ENCODE measurements at regions not wholly inside any gene's neighbourhood (a gene's known extent, or its start where the extent isn't known, plus 50 kb on each side); places are given as distances from the start of the nearest gene placed in this dataset.

DNA sequence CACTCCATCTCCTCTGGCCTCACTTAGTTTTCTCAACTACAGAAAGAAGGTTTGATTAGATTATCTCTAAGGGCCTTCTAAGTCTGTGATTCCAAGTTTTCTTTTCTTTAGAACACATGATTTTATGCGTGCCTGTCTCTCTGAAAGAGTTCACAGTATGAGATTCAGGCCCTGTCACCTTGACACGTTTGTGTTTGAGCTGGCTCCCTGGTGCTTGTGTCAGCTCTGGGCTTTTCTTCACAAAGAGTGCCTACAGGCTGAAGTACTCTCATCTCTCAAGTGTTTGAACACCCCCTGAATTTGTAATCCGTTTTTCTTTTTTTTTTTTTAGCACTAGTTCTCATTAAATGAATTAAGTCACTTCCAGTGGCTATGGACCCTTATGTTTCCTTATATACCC lies 306.9 kb upstream of the C9orf72 start:
- no peak for DNase-seq (ENCODE audit: low read depth)

DNA sequence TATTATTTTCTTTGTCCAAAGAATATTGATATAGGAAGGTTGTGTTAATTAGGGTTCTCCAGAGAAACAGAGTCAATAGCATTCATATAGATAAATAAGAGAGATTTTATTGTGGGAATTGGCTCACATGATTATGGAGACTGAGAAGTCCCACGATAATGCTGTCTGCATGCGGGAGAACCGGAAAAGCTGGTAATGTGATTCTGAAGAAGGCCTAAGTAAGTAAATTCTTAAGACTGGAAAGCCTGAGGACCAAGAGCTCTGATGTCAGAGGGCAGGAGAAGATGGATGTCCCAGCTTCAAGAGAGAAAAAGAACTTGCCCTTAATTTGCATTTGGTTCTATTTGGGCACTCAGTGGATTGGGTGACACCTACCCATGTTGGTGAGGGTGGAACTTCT lies 307.4 kb upstream of the C9orf72 start:
- DNase-seq (ENCODE audit: low read depth): no peak

DNA sequence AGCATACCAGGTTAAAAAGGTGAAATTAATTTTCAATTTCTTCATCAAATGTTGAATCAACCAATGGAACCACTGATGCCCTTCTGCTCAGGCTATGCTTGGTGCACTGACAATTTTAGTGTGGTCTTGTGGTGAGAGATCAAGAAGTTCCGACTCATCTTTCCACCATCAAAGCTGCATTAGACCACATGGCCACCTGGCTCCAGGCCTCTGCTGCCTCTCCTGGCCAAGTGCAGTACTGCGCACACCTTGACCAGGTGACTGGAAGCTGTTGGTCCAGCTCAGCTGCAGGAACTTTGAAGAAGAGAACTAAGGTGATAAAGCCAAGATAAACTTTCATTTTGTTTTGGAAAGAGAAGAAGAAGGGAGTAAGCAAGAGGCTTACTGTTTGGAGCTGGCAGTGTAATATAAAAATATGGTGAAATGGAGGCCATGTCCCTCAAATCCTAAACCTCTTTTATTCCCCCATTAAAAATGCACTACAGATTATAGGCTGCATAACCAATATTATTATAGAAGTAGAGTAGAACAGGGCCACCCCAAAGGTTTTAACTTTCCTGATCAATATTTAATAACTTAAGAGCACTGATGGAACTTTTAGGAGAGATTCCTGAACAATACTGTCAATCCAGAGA lies 315.5 kb upstream of the C9orf72 start:
- no peak for DNase-seq (ENCODE audit: low read depth)

DNA sequence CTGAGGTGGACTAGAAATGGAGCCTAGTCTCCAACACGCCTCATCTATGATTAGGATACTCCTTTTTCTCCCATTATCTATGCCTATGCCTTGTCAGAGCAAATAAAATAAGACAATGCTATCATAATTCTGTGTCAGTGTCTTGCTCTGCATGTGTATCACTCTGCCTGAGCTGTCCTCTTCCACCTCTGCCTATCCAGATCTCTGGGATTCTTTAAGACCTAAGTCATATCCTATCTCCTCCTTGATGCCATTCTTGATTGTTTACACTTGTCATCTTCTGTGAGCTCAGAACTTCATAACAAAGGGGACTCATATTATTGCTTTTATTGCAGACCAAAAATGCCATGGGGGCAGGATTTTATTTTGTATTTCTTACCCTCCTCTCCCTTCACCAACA lies 351.2 kb upstream of the C9orf72 start:
- DNase-seq (ENCODE audit: low read depth): no peak

DNA sequence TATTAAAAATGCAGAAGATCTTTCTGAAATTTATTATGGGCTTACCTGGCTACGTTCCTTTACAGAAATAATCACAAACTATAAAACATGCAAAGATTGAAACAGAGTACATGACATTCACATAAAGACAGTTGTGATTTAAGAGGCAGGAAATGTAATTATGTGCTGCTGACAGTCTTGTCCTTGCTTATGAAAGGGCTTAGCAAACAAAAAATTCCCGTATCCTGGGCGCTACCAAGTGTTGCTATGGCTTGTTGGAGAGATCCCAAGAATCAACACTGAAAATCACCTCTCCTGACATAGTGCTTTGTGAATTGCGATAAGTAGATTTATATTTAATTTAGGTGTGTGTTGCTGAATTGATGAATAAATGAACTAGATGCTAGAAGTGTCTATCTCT lies 352.5 kb upstream of the C9orf72 start:
- DNase-seq (ENCODE audit: low read depth): no peak

DNA sequence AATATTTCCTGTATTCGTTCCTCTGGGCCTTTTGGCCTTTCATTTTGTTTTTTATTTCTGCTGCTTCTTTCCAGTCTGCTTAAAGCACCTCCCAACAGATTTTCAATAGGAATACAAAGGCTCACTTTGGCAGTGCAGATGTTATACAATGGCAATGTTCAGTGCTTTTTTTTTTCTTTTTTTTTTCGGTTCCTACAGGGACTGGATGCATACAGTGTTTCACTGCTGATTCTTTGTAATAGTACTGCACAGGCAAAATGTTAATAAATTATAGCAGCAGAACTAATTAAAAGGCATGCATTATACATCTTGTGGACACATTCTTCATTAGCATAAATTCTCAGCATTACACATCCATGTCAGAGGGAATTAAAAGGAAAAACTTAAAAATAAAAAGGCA lies 356.6 kb upstream of the C9orf72 start:
- no peak for DNase-seq (ENCODE audit: low read depth)

DNA sequence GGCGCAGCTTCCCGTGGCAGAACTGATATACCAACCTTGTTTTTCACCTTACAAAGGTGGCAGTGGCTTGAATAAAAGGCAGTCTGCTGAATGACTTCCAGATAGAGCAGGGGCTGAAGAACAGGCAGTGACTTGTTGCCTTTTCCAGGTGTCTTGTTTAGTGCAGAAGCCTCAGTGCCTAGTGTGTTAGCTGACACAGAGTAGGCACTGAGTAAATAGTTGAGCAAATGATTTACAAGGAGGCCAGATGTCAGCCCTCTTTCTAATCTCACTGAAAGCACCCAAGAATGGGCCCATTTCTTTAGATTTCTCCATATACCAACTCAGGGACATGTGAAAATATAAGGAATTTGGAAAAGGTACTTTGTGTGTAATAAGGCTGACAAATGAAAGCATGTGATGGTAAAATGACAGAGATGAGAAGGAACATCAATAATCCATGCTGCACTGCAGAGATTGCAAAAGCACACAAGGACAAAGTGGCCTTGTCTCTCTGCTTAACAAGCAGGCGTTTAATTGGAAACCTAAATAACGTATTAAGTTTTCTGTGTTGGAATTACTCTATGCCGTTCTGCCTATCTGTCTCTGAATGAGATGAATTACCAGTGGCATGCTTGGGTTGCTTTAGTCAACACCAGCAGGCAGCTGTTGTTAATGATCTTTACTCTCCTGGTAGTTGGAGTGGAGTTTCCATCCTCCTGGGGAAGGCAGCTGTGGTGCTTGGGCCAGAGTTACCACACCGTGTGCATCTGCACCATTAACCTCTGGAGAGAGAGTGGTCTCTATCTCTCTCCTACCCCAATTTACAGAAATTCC lies 360.1 kb upstream of the C9orf72 start:
- DNase-seq (ENCODE audit: low read depth): no peak

DNA sequence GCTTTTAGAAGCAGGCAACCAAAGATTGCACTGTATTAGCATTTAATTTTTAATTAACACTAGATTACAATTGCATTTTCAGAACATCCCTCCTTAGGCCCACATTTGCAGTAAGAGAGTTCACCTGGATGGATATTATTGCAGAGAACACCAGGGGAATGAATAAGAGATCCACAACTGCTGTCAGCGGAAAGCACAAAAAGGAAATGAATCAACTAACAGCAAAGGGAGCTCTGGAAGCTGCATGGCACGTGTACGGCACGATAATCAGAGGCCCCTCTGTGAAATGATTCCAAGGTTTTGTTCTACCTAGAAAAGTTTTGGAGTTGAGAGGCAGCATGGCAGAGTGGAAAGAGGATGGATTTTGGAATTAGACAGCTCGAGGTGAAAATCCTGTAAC lies 361.2 kb upstream of the C9orf72 start:
- no peak for DNase-seq (ENCODE audit: low read depth)

DNA sequence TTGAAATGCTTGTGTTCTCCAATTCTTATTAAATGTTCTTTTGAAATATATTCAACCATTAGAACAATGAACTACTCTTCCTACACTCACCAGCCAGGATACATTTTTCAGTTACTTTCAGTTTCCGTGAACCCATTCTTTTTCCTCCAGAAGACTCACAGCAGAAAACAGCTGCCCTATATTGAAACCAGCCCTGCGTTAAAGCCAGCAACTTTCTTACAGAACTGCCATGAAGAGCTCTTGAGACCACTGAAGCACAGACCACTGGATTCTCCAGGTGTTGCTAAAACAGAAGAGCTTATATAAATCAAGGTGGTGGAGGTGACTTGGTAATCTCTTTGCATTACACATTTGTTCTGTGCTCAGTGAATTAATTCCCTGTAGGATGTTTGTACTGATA lies 365.9 kb upstream of the C9orf72 start:
- no peak for DNase-seq (ENCODE audit: low read depth)

DNA sequence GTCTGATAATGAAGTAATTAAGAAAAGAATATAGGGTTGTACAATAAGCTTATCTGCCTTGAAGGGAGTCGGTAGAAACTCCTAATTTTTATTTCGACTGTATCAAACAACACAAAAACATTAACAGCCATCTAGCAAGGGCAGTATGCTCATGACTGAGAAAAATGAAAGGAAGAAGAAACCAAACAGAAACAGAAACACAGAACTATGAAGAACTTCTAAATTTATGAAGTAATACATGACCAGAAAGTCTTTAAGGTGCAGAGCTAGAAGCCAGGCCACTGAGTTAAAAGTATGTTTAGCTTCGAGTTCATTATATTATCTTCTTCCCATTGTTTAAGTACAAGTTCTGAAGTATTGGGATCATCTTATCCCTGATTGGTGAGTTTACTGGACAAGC lies 367.3 kb upstream of the C9orf72 start:
- DNase-seq (ENCODE audit: low read depth): no peak

DNA sequence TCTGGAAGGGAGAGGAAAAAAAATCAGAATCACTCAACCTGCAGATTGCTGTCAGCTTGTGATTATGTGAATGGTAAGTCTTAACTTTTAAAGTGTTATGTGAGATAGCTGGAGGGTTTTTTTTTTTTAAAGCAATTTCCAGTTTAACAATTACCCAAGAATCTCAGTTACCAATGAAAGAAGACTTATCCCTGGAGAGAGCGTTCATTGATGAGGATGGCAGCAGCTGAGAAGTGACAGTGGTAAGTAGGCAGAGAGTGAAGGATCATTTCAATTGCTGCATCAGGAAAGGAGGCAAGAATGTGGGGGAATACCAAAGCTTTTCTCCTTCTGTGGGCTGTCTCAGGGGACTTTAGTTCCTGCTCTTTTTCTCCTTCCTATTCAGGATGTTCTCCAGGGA lies 370.2 kb upstream of the C9orf72 start:
- no peak for DNase-seq (ENCODE audit: low read depth)

DNA sequence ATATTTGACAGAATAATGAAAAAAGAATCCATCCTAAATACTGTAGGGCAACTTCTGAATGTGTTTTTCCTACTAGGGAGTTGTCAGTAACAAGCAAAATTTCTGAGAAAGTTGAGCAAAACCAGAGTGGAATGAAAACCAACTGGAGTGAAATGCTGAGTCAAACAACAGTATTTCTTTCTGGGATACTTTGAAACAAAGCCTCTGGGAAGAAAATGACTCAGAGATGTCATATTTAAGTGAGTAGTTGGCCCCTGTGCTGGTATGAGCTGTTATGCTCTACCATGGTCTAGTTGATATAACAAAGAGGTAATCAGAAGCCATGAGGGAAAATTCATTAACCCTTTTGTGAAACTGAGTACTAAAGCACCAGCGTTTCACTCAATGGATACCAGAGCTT lies 372.1 kb upstream of the C9orf72 start:
- DNase-seq (ENCODE audit: low read depth): no peak

DNA sequence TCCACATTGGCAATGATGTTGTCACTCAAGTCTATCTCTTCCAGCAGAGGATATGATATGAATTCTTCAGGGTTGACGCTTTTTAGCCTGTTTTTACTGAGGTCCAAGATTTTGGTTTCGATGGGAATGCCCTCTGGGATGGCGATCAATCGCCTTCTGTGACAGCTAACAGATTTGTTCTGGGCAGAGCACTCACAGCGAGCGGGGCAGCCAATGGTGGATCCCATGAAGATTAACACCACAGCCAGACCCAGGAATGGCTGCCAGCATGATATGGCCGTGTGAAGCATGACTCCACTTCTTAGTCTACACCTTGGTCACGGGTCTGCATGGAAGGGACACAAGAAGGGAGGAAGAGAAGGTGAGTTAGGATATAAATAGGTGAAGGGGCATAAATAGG lies 377.1 kb upstream of the C9orf72 start:
- DNase-seq (ENCODE audit: low read depth): no peak

DNA sequence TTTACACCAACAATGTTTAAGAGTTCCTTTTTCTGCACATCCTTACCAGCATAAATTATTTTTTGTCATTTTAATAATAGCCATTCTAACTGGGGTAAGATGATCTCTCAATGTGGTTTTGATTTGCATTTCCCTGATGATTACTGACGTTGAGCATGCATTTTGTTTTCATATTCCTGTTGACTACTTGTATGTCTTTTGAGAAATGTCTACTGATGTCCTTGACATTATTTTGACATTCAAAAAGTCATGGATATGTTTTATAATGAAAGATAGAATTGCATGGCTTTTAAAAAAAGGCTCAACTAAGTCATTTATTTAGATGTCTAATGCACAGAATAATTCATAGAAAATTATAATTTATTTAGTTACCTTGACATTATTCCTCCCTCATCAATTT lies 381.6 kb upstream of the C9orf72 start:
- DNase-seq (ENCODE audit: low read depth): no peak

DNA sequence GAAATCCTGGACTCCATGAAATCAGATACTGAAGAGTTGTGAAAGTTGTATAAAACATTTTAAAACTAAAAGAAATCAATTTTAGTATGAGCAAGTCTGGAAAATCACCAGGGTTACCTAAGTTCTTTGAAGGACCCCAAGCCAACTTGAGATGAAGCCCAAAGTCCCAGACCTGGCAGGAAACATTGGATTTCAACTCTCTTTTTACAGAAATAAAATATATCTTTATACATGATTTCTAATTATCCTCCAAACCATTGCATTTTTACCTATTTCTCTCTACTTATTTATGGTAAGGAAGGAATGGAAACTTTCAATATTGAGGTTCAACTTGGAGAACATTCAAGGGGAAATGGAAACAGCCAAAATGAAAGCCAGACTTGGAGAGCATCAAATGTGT lies 390.6 kb upstream of the C9orf72 start:
- no peak for DNase-seq (ENCODE audit: low read depth)

DNA sequence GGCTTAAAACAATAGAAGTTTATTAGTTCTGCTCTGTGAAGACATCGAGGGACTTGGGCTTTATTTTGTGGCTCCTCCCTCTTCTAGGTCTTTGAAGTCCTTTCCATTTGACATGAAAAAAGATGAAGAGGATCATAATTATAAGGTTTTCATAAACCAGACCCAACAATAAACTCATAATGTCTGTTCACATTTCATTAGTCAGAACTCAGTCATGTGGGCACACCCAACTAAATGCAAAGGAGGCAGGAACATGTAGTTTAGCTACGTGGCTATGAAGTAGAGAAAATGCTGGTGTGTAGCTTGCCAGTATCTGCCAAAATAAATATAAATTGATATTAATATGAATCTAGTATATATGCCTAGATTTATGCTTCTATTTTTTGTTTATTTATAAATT lies 393.9 kb upstream of the C9orf72 start:
- no peak for DNase-seq (ENCODE audit: low read depth)

DNA sequence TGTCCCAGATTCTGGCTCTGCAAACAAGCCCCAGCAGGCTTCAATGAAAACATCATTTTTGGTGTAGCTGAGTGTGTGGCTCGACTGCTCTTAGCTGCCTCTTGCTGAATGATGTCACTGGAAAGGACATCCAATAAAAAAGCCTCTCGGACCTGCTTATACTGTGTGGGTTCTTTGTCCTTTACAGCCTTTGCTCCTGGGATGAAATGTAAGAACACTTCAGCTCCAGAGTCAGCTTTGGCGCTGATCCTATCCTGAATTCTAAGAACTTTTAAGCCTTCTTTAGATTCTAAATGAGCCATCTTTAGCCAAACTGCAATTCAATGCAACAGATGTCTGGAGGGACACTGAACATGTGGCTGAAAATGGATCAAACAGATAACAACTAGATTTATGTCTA lies 404.6 kb upstream of the C9orf72 start:
- no peak for DNase-seq (ENCODE audit: low read depth)

DNA sequence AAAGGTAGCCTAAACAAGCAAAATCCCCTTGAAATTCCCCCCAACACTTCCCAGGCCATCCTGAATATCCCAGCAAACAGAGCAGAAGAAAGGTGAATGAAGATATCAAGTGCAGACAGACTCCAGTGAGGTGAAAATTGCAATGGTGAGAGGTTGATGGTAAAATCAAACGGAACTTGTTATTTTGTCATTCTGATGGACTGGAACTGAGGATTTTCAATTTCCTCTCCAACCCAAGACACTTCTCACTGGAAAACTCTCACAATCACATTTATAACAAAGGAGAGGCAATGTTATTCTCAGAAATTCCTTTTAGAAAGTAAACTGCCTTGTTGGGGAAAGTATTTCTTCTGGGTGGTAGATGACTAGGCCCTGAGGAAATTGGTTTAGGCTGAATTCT lies 412.4 kb upstream of the C9orf72 start:
- no peak for DNase-seq (ENCODE audit: low read depth)

DNA sequence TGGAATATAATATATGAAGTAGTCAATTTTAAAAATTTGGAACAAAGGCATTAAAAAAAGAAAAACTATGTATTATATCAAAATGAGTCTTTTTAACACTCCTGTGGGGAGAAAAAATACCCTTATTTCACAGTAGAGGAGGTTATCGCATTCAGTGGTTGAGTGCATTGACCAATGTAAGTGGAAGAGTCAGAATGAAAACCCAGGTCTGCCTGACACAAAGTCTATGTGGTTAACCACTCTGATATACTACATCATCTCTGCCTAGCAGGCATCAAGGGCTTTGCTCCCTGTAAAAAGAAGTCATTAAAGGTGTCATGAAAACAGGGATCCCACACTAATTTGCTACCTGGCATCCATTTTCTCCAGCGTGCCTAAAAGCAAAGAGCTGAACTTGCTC lies 417.2 kb upstream of the C9orf72 start:
- DNase-seq (ENCODE audit: low read depth): no peak

DNA sequence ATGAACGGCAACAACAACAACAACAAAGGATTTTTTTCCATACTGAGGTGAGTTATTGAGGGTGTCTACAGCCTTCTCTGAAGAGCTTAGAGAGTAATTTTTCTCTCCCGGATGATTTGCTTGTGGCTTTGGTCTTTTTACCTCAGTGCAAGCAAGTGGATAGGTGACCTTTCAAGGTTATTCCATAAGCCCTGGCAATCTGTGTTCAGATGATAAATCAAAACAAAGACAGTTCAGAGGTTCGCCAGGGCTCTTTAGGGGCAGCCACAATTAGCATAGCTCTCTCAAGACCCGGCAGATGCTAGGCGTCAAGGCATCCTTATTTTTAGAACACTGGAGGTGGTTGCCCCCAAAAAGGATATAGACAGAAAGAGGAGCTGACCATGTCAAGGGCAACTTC lies 417.9 kb upstream of the C9orf72 start:
- DNase-seq (ENCODE audit: low read depth): no peak

DNA sequence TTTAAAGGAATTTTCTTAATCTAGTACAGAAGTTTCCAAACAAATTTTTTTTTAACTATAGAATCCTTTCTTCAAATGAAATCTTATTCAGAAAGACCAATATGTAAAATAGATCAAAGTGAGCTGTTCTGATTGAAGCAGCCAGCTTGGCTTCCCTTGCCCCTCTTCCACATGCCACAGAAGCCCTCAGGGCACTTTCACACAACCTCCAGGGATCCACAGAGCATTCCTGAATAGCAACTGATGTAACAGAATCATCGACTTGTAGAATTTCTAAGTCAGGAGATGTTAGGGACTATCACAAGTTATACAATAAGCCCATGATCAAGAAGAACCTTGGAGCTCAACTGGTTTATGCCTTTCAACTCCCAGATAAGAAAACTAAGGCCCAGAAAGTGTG lies 427.8 kb upstream of the C9orf72 start:
- DNase-seq (ENCODE audit: low read depth): no peak

DNA sequence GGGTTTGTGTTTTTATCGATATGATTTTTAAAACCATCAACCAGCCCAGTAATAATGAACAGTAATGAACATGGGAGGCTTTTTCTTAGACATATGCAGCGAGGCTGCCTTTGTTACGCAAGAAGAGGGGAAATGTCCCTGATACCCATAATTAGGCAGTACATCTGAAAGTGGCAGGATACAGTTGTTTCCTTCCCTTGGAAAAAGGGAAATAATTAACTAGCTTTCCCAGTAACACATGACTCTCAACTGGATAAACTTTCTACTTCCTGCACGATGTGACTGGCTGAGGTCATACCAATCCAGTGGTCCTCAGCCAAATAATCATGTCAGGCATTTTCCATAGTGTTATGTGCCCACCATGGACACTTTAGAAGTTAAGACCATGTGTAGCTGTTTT lies 431.6 kb upstream of the C9orf72 start:
- no peak for DNase-seq (ENCODE audit: low read depth)

DNA sequence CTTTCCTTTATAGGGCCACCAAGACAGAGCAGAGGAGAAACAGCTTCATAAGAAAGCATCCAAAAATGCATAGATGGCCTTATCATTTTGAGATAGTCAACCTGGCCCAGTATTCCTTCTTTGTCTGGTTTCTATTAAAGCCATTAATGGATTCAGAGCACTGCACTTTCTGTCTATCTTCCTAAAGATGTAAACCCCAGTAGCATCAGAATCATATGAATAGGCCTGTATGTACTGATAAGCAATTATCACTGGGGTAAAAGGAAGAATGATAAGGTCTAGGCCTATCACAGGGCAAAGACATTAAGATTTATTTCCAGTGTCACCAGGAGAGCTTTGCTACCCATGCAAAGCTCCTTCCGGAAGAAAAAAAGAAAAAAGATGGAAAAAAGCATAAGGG lies 432.5 kb upstream of the C9orf72 start:
- DNase-seq (ENCODE audit: low read depth): no peak

All from RPMI7951 (cell line).